NCI-H748 treated with DMSO at 0.1 percent for 48 hours (cell line): ENCODE measurements at regions not wholly inside any gene's neighbourhood (a gene's known extent, or its start where the extent isn't known, plus 50 kb on each side); places are given as distances from the start of the nearest gene placed in this dataset.

Experiments used
- DNase-seq: peaks from one replicate; lab custom pipeline; 2025; lab: John Stamatoyannopoulos, UW

- DNase-seq = no peak
Observed at GRCh38 chr2:153105829-153106578, 372.6 kb downstream of the RPRM start.

GRCh38 chr2:153101187-153101586 lies 377.4 kb downstream of the RPRM start:
- no peak for DNase-seq

- DNase-seq = no peak
Observed at GRCh38 chr2:153100151-153100550, 378.4 kb downstream of the RPRM start.

- DNase-seq = no peak
Observed at GRCh38 chr2:153098073-153098472, 379.7 kb downstream of the ARL6IP6 start.

- no peak for DNase-seq
Observed at GRCh38 chr2:153096272-153096671, 377.9 kb downstream of the ARL6IP6 start.

- no peak for DNase-seq
Observed at GRCh38 chr2:153091344-153091743, 372.9 kb downstream of the ARL6IP6 start.

GRCh38 chr2:153079315-153079714 lies 360.9 kb downstream of the ARL6IP6 start:
- no peak for DNase-seq

- DNase-seq = no peak
Observed at GRCh38 chr2:153077311-153077710, 358.9 kb downstream of the ARL6IP6 start.

GRCh38 chr2:153074207-153074606 lies 355.8 kb downstream of the ARL6IP6 start:
- no peak for DNase-seq

- DNase-seq = no peak
Observed at GRCh38 chr2:153072813-153073212, 354.4 kb downstream of the ARL6IP6 start.

- DNase-seq = no peak
Observed at GRCh38 chr2:153072077-153072476, 353.7 kb downstream of the ARL6IP6 start.

GRCh38 chr2:153071090-153071489 lies 352.7 kb downstream of the ARL6IP6 start:
- no peak for DNase-seq

- no peak for DNase-seq
Observed at GRCh38 chr2:153068915-153069314, 350.5 kb downstream of the ARL6IP6 start.

- no peak for DNase-seq
Observed at GRCh38 chr2:153068052-153068451, 349.6 kb downstream of the ARL6IP6 start.

GRCh38 chr2:153059338-153060052 lies 341.1 kb downstream of the ARL6IP6 start:
- DNase-seq = no peak

- DNase-seq = no peak
Observed at GRCh38 chr2:153057743-153058142, 339.3 kb downstream of the ARL6IP6 start.

- DNase-seq = no peak
Observed at GRCh38 chr2:153055182-153055581, 336.8 kb downstream of the ARL6IP6 start.

- DNase-seq = no peak
Observed at GRCh38 chr2:153052807-153053559, 334.6 kb downstream of the ARL6IP6 start.

GRCh38 chr2:153047220-153047619 lies 328.8 kb downstream of the ARL6IP6 start:
- no peak for DNase-seq

GRCh38 chr2:153043385-153043784 lies 325.0 kb downstream of the ARL6IP6 start:
- DNase-seq = no peak

GRCh38 chr2:153028626-153029025 lies 310.2 kb downstream of the ARL6IP6 start:
- no peak for DNase-seq

- DNase-seq = no peak
Observed at GRCh38 chr2:153027533-153027932, 309.1 kb downstream of the ARL6IP6 start.

GRCh38 chr2:153020201-153020600 lies 301.8 kb downstream of the ARL6IP6 start:
- DNase-seq = no peak
